Mucosa of stomach (tissue), 1 donor: ENCODE measurements at regions not wholly inside any gene's neighbourhood (a gene's known extent, or its start where the extent isn't known, plus 50 kb on each side); places are given as distances from the start of the nearest gene placed in this dataset.
A peak's percentile ranks its signal among the peaks of the same experiment; 100 is the strongest.

Experiments used
- H3K27me3 ChIP-seq: one replicate; pipeline ENCODE4 v1.7.0; 2013; ENCODE audit warnings: mild to moderate bottlenecking, low read length; ENCODE audit not compliant: control insufficient read depth, insufficient read depth
- H3K36me3 ChIP-seq: one replicate; pipeline ENCODE4 v1.7.0; 2013; ENCODE audit warnings: low read length; ENCODE audit not compliant: control insufficient read depth, insufficient read depth
- H3K4me1 ChIP-seq: one replicate; pipeline ENCODE4 v1.7.0; 2013; ENCODE audit warnings: mild to moderate bottlenecking, low read length; ENCODE audit not compliant: control insufficient read depth, insufficient read depth
- H3K4me3 ChIP-seq: one replicate; pipeline ENCODE4 v1.7.0; 2013; ENCODE audit warnings: low read length
- H3K9ac ChIP-seq: one replicate; pipeline ENCODE4 v1.7.0; 2013; ENCODE audit warnings: mild to moderate bottlenecking, low read length, moderate library complexity
- H3K9me3 ChIP-seq: one replicate; pipeline ENCODE4 v1.7.0; 2013; ENCODE audit warnings: mild to moderate bottlenecking, low read length, moderate library complexity; ENCODE audit not compliant: control insufficient read depth
- donor health status: Pancreatic carcinoma.

- Histone ChIP-seq H3K9me3 (no peaks in the 10 kb centered on the region), H3K4me1 (no peaks in the 10 kb centered on the region), H3K36me3 (no peaks in the 10 kb centered on the region), H3K9ac (no peak overlapping the region), H3K4me3 (no peak overlapping the region), H3K27me3 (no peaks in the 10 kb centered on the region)
These were observed 190.0 kb upstream of the MIR17HG start for GRCh38 chr13:91157273-91158016.

- Histone ChIP-seq H3K9ac (no peak overlapping the region), H3K36me3 (no peaks in the 10 kb centered on the region), H3K4me3 (no peak overlapping the region), H3K4me1 (no peaks in the 10 kb centered on the region), H3K9me3 (no peaks in the 10 kb centered on the region), H3K27me3 (no peaks in the 10 kb centered on the region)
These were observed 189.5 kb upstream of the MIR17HG start for GRCh38 chr13:91158017-91158395.

GRCh38 chr13:91162180-91162579 is 185.3 kb upstream of the MIR17HG start:
- H3K4me1 ChIP-seq = no peaks in the 10 kb centered on the region
- H3K27me3 ChIP-seq = no peaks in the 10 kb centered on the region
- no peaks in the 10 kb centered on the region for H3K36me3 ChIP-seq

GRCh38 chr13:91162589-91162988 is 184.9 kb upstream of the MIR17HG start:
- Histone ChIP-seq H3K4me1 (no peaks in the 10 kb centered on the region), H3K9me3 (no peaks in the 10 kb centered on the region), H3K4me3 (no peak overlapping the region), H3K27me3 (no peaks in the 10 kb centered on the region), H3K36me3 (no peaks in the 10 kb centered on the region), H3K9ac (no peak overlapping the region)

More at GRCh38 chr13:91162180-91162579, 185.3 kb upstream of the MIR17HG start:
- H3K9ac ChIP-seq = no peak overlapping the region
- H3K4me3 ChIP-seq = no peak overlapping the region
- no peaks in the 10 kb centered on the region for H3K9me3 ChIP-seq

- Histone ChIP-seq H3K4me3 (no peak overlapping the region), H3K27me3 (no peaks in the 10 kb centered on the region), H3K9me3 (no peaks in the 10 kb centered on the region), H3K4me1 (no peaks in the 10 kb centered on the region), H3K36me3 (no peaks in the 10 kb centered on the region), H3K9ac (no peak overlapping the region)
These were observed 181.7 kb upstream of the MIR17HG start for GRCh38 chr13:91165758-91166157.

- no peaks in the 10 kb centered on the region for H3K36me3 ChIP-seq
- H3K4me3 ChIP-seq = no peak overlapping the region
- H3K9ac ChIP-seq = no peak overlapping the region
- H3K9me3 ChIP-seq = no peaks in the 10 kb centered on the region
- H3K27me3 ChIP-seq = no peaks in the 10 kb centered on the region
- H3K4me1 ChIP-seq = no peaks in the 10 kb centered on the region
These were observed 180.6 kb upstream of the MIR17HG start for GRCh38 chr13:91166714-91167511.

GRCh38 chr13:91167706-91168385 is 179.6 kb upstream of the MIR17HG start:
- no peaks in the 10 kb centered on the region for H3K27me3 ChIP-seq
- H3K4me1 ChIP-seq = no peaks in the 10 kb centered on the region
- H3K36me3 ChIP-seq = no peaks in the 10 kb centered on the region
- no peak overlapping the region for H3K9ac ChIP-seq
- H3K4me3 ChIP-seq = no peak overlapping the region
- no peaks in the 10 kb centered on the region for H3K9me3 ChIP-seq

GRCh38 chr13:91168386-91168711 is 179.1 kb upstream of the MIR17HG start:
- Histone ChIP-seq H3K4me3 (no peak overlapping the region), H3K9me3 (no peaks in the 10 kb centered on the region), H3K27me3 (no peaks in the 10 kb centered on the region), H3K4me1 (no peaks in the 10 kb centered on the region), H3K36me3 (no peaks in the 10 kb centered on the region), H3K9ac (no peak overlapping the region)

GRCh38 chr13:91169321-91170050 is 178.0 kb upstream of the MIR17HG start:
- Histone ChIP-seq H3K9ac (no peak overlapping the region), H3K27me3 (no peaks in the 10 kb centered on the region), H3K36me3 (no peaks in the 10 kb centered on the region), H3K4me3 (no peak overlapping the region), H3K4me1 (no peaks in the 10 kb centered on the region), H3K9me3 (no peaks in the 10 kb centered on the region)

GRCh38 chr13:91172160-91172559 is 175.3 kb upstream of the MIR17HG start:
- H3K4me3 ChIP-seq = no peak overlapping the region
- H3K9me3 ChIP-seq = no peaks in the 10 kb centered on the region
- H3K9ac ChIP-seq = no peak overlapping the region
- H3K36me3 ChIP-seq = no peaks in the 10 kb centered on the region
- no peaks in the 10 kb centered on the region for H3K4me1 ChIP-seq
- peaks cover 13% of the 10 kb centered on the region for H3K27me3 ChIP-seq

GRCh38 chr13:91174886-91175501 is 172.5 kb upstream of the MIR17HG start:
- H3K4me1 ChIP-seq = no peaks in the 10 kb centered on the region
- H3K36me3 ChIP-seq = no peaks in the 10 kb centered on the region
- H3K4me3 ChIP-seq = peak overlapping the region; percentile 25
- H3K9ac ChIP-seq = no peak overlapping the region
- peaks cover 13% of the 10 kb centered on the region for H3K27me3 ChIP-seq
- no peaks in the 10 kb centered on the region for H3K9me3 ChIP-seq
